K562 (cell line): ENCODE measurements at regions not wholly inside any gene's neighbourhood (a gene's known extent, or its start where the extent isn't known, plus 50 kb on each side); places are given as distances from the start of the nearest gene placed in this dataset.

ENCODE experiments used
- ATAC-seq: fragments of 200-7000 bp; cut with Tn5 transposase; 3 replicates; pipeline ENCODE4 v1.9.1; 2020; ENCODE audit warnings: moderate library complexity
- BruUV-seq: library from RNA; stranded (reverse); fragments of 400-500 nt; replicated peaks from 2 replicates; lab custom pipeline; 2021; lab: Mats Ljungman, UMichigan
- CTCF ChIA-PET: fragments of 300-600 bp; formaldehyde crosslinking; extraction: SDS; loops from one replicate; lab custom pipeline; 2021; ENCODE audit warnings: low intra/inter-chr PET ratio; lab: Yijun Ruan, JAX
- POLR2A ChIA-PET: fragments of 300-600, 350-650 bp; sonication (Branson Sonifier 250); formaldehyde crosslinking; extraction: SDS; loops from one replicate; lab custom pipeline; 2021; ENCODE audit warnings: antibody characterized with exemption, inconsistent platforms; lab: Yijun Ruan, JAX
- DNase-seq, 4 experiments: peaks; one replicate each; pipeline versions ENCODE4 v3.0.0 to v3.0.0-alpha.2; 2011 to 2018; ENCODE audit warnings: low spot score in 3 of 4, mixed read lengths in 3 of 4; ENCODE audit errors: extremely low read depth in 1 of 4
- FAIRE-seq: peaks from 2 replicates; lab custom pipeline; 2011; peaks lifted over from hg19 to GRCh38; lab: Jason Lieb, UNC
- H2AFZ ChIP-seq: 2 replicates; pipeline ENCODE4 v1.6.0; 2011; ENCODE audit warnings: low read depth, low read length, control low read depth, inconsistent platforms
- H3K27ac ChIP-seq: fragments of 200-600 bp; 3 replicates; pipeline ENCODE4 v1.8.0; 2011; ENCODE audit warnings: low read depth, mild to moderate bottlenecking, control low read depth, inconsistent platforms, low read length, moderate library complexity, mixed read lengths; ENCODE audit errors: extremely low read depth
- H3K27me3 ChIP-seq, 2 experiments: fragments of 300-600 bp in 1 of 2; 2 replicates in 1 of 2; 3 replicates in 1 of 2; pipeline versions ENCODE4 v1.6.0 to v1.8.0; 2011; ENCODE audit warnings: inconsistent platforms in 2 of 2, low read length in 2 of 2, mild to moderate bottlenecking in 1 of 2, mixed read lengths in 1 of 2, moderate library complexity in 1 of 2; ENCODE audit not compliant: control insufficient read depth in 2 of 2, insufficient read depth in 2 of 2
- H3K36me3 ChIP-seq: fragments of 300-600 bp; 3 replicates; pipeline ENCODE4 v1.8.0; 2011; ENCODE audit warnings: mild to moderate bottlenecking, low read length, inconsistent platforms; ENCODE audit not compliant: control insufficient read depth, insufficient read depth
- H3K4me1 ChIP-seq, 2 experiments: fragments of 200-600 bp in 1 of 2; replicated peaks in 1 of 2; 2 replicates in 1 of 2; 3 replicates in 1 of 2; pipeline versions ENCODE4 v1.5.1 to v1.8.0; 2011; ENCODE audit warnings: inconsistent platforms in 2 of 2, low read length in 2 of 2, mild to moderate bottlenecking in 1 of 2, mixed read lengths in 1 of 2, moderate library complexity in 1 of 2; ENCODE audit not compliant: control insufficient read depth in 2 of 2, insufficient read depth in 2 of 2
- H3K4me2 ChIP-seq: 2 replicates; pipeline ENCODE4 v1.6.1; 2011; ENCODE audit warnings: low read length, control low read depth, inconsistent platforms, mixed read lengths; ENCODE audit not compliant: insufficient read depth
- H3K4me3 ChIP-seq: fragments of 200-600 bp; sonication (generic), shearing (Covaris generic); 2 replicates; pipeline ENCODE4 v1.5.1; 2016; ENCODE audit warnings: control low read depth, inconsistent platforms
- H3K79me2 ChIP-seq: fragments of 200-600 bp; 3 replicates; pipeline ENCODE4 v1.8.0; 2011; ENCODE audit warnings: low read length, inconsistent platforms; ENCODE audit not compliant: control insufficient read depth, insufficient read depth
- H3K9ac ChIP-seq, 2 experiments: 2 replicates each; pipeline versions ENCODE4 v1.6.0 to v1.6.1; 2011; ENCODE audit warnings: low read depth in 2 of 2, low read length in 2 of 2, control low read depth in 1 of 2, inconsistent platforms in 1 of 2, mild to moderate bottlenecking in 1 of 2, mixed read lengths in 1 of 2; ENCODE audit not compliant: insufficient read depth in 1 of 2
- H3K9me1 ChIP-seq: one replicate; pipeline ENCODE4 v1.6.0; 2011; ENCODE audit warnings: inconsistent platforms, mild to moderate bottlenecking, low read length, moderate library complexity; ENCODE audit not compliant: control insufficient read depth, insufficient read depth
- H3K9me3 ChIP-seq: replicated peaks from 2 replicates; pipeline ENCODE4 v1.5.1; 2011; ENCODE audit warnings: low read depth, low read length, inconsistent platforms; ENCODE audit not compliant: control insufficient read depth, insufficient read depth
- H4K20me1 ChIP-seq: replicated peaks from 2 replicates; pipeline ENCODE4 v1.6.1; 2011; ENCODE audit warnings: low read length, inconsistent platforms, mixed read lengths; ENCODE audit not compliant: control insufficient read depth, insufficient read depth
- FOXK1 ChIP-seq: sonication (generic); formaldehyde crosslinking; IDR thresholded peaks from 2 replicates; pipeline ENCODE4 v1.8.0; 2022; ENCODE audit warnings: missing genetic modification reagents, mild to moderate bottlenecking, borderline replicate concordance
- GATAD2B ChIP-seq: fragments of 450-650 bp; IDR thresholded peaks from 2 replicates; pipeline ENCODE4 v1.6.1; 2017; ENCODE audit warnings: mild to moderate bottlenecking, borderline replicate concordance
- IRF2 ChIP-seq: sonication (generic); formaldehyde crosslinking; IDR thresholded peaks from 2 replicates; pipeline ENCODE4 v1.8.1; 2022; ENCODE audit warnings: mild to moderate bottlenecking, missing genetic modification reagents
- PHF8 ChIP-seq: fragments of 200-600 bp; sonication (generic); IDR thresholded peaks from 2 replicates; pipeline ENCODE4 v1.6.1; 2012; ENCODE audit warnings: mixed run types, mild to moderate bottlenecking, inconsistent platforms, low read length, moderate library complexity, borderline replicate concordance
- POLR2A ChIP-seq: fragments of 450-650 bp; conservative IDR thresholded peaks from 2 replicates; pipeline ENCODE4 v1.6.1; 2016
- POLR2H ChIP-seq: IDR thresholded peaks from 2 replicates; pipeline ENCODE4 v1.6.1; 2016; ENCODE audit warnings: missing genetic modification characterization, low read depth, mild to moderate bottlenecking, control low read depth, missing compliant biosample characterization, moderate library complexity
- TAL1 ChIP-seq: fragments of 450-650 bp; IDR thresholded peaks from 2 replicates; pipeline ENCODE4 v1.6.1; 2016; ENCODE audit warnings: mild to moderate bottlenecking
- ZFP30 ChIP-seq: fragments of 250-450 bp; sonication (Bioruptor Pico); IDR thresholded peaks from 2 replicates; pipeline ENCODE4 v1.8.0; 2022; ENCODE audit warnings: moderate library complexity, mild to moderate bottlenecking, inconsistent platforms, borderline replicate concordance
- ZNF175 ChIP-seq: fragments of 200-800 bp; sonication (Bioruptor generic); IDR thresholded peaks from 2 replicates; pipeline ENCODE4 v1.6.1; 2016; ENCODE audit warnings: low read depth, mild to moderate bottlenecking, missing genetic modification characterization, missing compliant biosample characterization
- WGBS: fragments of 100-300 bp; shearing (Covaris generic); methylation state at CpG from one replicate; pipeline ENCODE4 v1.1.6; 2016; ENCODE audit warnings: low coverage, mixed read lengths; ENCODE audit not compliant: insufficient coverage; ENCODE audit errors: missing lambda C conversion rate; 5-methylcytosine and 5-hydroxymethylcytosine counted together
- in situ Hi-C: fragments of 300-500 bp; cut with MboI; formaldehyde crosslinking; loops from 4 replicates; pipeline ENCODE4 v1.15.0; 2018; ENCODE audit warnings: inconsistent platforms, mixed read lengths
- intact Hi-C: fragments of 100-400 bp; cut with micrococcal nuclease; formaldehyde crosslinking; loops from 2 replicates; pipeline ENCODE4 v1.14.2; 2022
- TF ChIP-seq, protein P1 (sequence below), 2 experiments: fragments of 450-650 bp; IDR thresholded peaks; 2 replicates each; pipeline ENCODE4 v1.6.1; 2018; ENCODE audit warnings: mild to moderate bottlenecking in 2 of 2, low read depth in 1 of 2; ENCODE audit not compliant: partially characterized antibody in 2 of 2
- TF ChIP-seq, protein P2 (sequence below): IDR thresholded peaks from 2 replicates; pipeline ENCODE4 v1.6.1; 2014; ENCODE audit warnings: antibody characterized with exemption
- TF ChIP-seq, protein P3 (sequence below): sonication (generic); formaldehyde crosslinking; IDR thresholded peaks from 2 replicates; pipeline ENCODE4 v1.8.1; 2023; ENCODE audit warnings: missing genetic modification reagents, mild to moderate bottlenecking, borderline replicate concordance

DNA sequence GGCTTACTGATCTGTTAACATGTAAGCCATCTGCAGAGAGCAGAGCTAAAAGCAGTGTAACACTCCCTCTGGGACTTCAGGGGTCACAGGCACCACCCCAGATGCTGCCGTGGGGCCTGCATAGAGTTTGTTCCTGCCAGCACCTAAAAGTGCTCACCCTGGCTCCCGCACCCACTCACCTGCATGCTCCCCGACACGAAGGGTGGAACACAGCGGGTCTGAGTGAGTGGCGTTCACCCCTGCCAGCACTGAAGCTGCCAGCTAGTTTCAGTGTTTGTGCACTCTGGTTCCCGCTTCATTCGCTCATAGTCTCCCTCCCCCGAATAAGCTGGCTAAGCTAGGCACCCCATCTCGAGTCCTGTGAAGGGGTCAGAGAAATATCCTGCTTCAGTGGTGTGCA lies 1681.0 kb downstream of the NCAM2 start:
- FAIRE-seq (no peak), ATAC-seq (no peak), DNase-seq (no peak)
- Histone ChIP-seq H3K27me3 (no peaks in the 10 kb centered on the region), H3K9me3 (no peaks in the 10 kb centered on the region), H3K4me2 (no peak overlapping the region), H3K27ac (no peak overlapping the region), H3K36me3 (no peaks in the 10 kb centered on the region), H3K4me1 (no peaks in the 10 kb centered on the region), H3K9me1 (no peaks in the 10 kb centered on the region), H2AFZ (no peak overlapping the region), H3K4me3 (no peak overlapping the region), H4K20me1 (no peaks in the 10 kb centered on the region), H3K79me2 (no peaks in the 10 kb centered on the region), H3K9ac (no peak overlapping the region)
- no TSS peak for BruUV-seq
- in situ Hi-C loops (no loop called here), intact Hi-C loops (no loop called here)
- WGBS = 7% methylated on average over 10 of the region's 10 CpGs
- ChIA-PET CTCF (no interaction called here), POLR2A (no interaction called here)
- TF ChIP-seq IRF2 (CRISPR knock-in tag) (no peak), POLR2H (no peak), ZFP30 (CRISPR knock-in tag) (no peak), ZNF175 (CRISPR knock-in tag) (no peak), GATAD2B (no peak), PHF8 (no peak), POLR2A (no peak), FOXK1 (CRISPR knock-in tag) (no peak), TAL1 (no peak)
- TF ChIP-seq, protein P1, sequence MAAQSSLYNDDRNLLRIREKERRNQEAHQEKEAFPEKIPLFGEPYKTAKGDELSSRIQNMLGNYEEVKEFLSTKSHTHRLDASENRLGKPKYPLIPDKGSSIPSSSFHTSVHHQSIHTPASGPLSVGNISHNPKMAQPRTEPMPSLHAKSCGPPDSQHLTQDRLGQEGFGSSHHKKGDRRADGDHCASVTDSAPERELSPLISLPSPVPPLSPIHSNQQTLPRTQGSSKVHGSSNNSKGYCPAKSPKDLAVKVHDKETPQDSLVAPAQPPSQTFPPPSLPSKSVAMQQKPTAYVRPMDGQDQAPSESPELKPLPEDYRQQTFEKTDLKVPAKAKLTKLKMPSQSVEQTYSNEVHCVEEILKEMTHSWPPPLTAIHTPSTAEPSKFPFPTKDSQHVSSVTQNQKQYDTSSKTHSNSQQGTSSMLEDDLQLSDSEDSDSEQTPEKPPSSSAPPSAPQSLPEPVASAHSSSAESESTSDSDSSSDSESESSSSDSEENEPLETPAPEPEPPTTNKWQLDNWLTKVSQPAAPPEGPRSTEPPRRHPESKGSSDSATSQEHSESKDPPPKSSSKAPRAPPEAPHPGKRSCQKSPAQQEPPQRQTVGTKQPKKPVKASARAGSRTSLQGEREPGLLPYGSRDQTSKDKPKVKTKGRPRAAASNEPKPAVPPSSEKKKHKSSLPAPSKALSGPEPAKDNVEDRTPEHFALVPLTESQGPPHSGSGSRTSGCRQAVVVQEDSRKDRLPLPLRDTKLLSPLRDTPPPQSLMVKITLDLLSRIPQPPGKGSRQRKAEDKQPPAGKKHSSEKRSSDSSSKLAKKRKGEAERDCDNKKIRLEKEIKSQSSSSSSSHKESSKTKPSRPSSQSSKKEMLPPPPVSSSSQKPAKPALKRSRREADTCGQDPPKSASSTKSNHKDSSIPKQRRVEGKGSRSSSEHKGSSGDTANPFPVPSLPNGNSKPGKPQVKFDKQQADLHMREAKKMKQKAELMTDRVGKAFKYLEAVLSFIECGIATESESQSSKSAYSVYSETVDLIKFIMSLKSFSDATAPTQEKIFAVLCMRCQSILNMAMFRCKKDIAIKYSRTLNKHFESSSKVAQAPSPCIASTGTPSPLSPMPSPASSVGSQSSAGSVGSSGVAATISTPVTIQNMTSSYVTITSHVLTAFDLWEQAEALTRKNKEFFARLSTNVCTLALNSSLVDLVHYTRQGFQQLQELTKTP (IDR thresholded peaks at IDR 0.05; ENCODE audit: low read depth in 1 of 2, partially characterized antibody in 2 of 2) = no peak
- TF ChIP-seq, protein P2, sequence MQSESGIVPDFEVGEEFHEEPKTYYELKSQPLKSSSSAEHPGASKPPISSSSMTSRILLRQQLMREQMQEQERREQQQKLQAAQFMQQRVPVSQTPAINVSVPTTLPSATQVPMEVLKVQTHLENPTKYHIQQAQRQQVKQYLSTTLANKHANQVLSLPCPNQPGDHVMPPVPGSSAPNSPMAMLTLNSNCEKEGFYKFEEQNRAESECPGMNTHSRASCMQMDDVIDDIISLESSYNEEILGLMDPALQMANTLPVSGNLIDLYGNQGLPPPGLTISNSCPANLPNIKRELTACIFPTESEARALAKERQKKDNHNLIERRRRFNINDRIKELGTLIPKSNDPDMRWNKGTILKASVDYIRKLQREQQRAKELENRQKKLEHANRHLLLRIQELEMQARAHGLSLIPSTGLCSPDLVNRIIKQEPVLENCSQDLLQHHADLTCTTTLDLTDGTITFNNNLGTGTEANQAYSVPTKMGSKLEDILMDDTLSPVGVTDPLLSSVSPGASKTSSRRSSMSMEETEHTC = no peak
- TF ChIP-seq, protein P3, sequence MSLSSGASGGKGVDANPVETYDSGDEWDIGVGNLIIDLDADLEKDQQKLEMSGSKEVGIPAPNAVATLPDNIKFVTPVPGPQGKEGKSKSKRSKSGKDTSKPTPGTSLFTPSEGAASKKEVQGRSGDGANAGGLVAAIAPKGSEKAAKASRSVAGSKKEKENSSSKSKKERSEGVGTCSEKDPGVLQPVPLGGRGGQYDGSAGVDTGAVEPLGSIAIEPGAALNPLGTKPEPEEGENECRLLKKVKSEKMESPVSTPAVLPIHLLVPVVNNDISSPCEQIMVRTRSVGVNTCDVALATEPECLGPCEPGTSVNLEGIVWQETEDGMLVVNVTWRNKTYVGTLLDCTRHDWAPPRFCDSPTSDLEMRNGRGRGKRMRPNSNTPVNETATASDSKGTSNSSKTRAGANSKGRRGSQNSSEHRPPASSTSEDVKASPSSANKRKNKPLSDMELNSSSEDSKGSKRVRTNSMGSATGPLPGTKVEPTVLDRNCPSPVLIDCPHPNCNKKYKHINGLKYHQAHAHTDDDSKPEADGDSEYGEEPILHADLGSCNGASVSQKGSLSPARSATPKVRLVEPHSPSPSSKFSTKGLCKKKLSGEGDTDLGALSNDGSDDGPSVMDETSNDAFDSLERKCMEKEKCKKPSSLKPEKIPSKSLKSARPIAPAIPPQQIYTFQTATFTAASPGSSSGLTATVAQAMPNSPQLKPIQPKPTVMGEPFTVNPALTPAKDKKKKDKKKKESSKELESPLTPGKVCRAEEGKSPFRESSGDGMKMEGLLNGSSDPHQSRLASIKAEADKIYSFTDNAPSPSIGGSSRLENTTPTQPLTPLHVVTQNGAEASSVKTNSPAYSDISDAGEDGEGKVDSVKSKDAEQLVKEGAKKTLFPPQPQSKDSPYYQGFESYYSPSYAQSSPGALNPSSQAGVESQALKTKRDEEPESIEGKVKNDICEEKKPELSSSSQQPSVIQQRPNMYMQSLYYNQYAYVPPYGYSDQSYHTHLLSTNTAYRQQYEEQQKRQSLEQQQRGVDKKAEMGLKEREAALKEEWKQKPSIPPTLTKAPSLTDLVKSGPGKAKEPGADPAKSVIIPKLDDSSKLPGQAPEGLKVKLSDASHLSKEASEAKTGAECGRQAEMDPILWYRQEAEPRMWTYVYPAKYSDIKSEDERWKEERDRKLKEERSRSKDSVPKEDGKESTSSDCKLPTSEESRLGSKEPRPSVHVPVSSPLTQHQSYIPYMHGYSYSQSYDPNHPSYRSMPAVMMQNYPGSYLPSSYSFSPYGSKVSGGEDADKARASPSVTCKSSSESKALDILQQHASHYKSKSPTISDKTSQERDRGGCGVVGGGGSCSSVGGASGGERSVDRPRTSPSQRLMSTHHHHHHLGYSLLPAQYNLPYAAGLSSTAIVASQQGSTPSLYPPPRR (CRISPR knock-in tag) = no peak
